ENCODE measurements at regions not wholly inside any gene's neighbourhood (a gene's known extent, or its start where the extent isn't known, plus 50 kb on each side); places are given as distances from the start of the nearest gene placed in this dataset.

DNA sequence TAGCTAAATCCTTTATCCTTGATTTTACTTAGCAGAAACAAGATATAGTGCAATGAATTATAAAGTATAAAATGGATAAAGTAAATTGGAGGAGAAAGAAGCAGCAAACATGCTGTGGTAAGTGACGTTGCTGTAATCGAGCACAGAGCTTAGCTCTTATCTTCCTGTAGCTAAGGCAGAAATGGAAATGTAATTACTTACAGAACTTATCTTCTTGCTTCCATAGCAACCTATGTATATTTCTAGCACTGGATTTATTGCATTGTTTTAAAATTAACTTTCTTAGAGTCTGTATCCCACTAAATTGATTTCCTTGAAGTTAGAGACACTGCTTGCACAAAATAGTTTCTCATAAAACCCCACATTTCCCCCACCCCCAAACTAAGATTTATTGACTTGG is 130.6 kb upstream of the MC4R start (continued):
- TF ChIP-seq JUN (IDR thresholded peaks at IDR 0.05; ENCODE audit: low read depth, low read length) = no peak
- no peak for TF ChIP-seq NRF1 (IDR thresholded peaks at IDR 0.05; ENCODE audit: low read depth, low read length)
- no peak for TF ChIP-seq BCL11A (IDR thresholded peaks at IDR 0.05; ENCODE audit: low read depth in 2 of 2, low read length in 2 of 2)
- TF ChIP-seq CTBP2 (IDR thresholded peaks at IDR 0.05; ENCODE audit: borderline replicate concordance, insufficient read depth, insufficient read length, low read length) = no peak
- no peak for TF ChIP-seq JUND (IDR thresholded peaks at IDR 0.05; ENCODE audit: low read length)
- TF ChIP-seq BRCA1 (IDR thresholded peaks at IDR 0.05; ENCODE audit: low read depth, low read length) = no peak
- TF ChIP-seq TCF12 (IDR thresholded peaks at IDR 0.05; ENCODE audit: low read depth, low read length) = no peak

Data from H1 (cell line).